Prostate gland (tissue), 2 donors: ENCODE measurements at regions not wholly inside any gene's neighbourhood (a gene's known extent, or its start where the extent isn't known, plus 50 kb on each side); places are given as distances from the start of the nearest gene placed in this dataset.

Experiments used
- DNase-seq: peaks from one replicate; pipeline ENCODE4 v3.0.0-alpha.2; 2019; ENCODE audit warnings: low spot score
- H3K27ac ChIP-seq, 2 donors: fragments of 200-600 bp; sonication (generic); 2 replicates each; pipeline ENCODE4 v1.5.1; 2017 to 2019
- H3K27me3 ChIP-seq: fragments of 200-600 bp; sonication (generic); replicated peaks from 2 replicates; pipeline ENCODE4 v1.5.1; 2019; ENCODE audit not compliant: insufficient read depth
- H3K36me3 ChIP-seq, 2 donors: fragments of 200-600 bp; sonication (generic); 1 replicate in 1 of 2; 2 replicates in 1 of 2; pipeline versions ENCODE4 v1.5.1 to v1.8.1; 2017 to 2019
- H3K4me1 ChIP-seq: fragments of 200-600 bp; sonication (generic); replicated peaks from 2 replicates; pipeline ENCODE4 v1.5.1; 2019
- H3K4me3 ChIP-seq, 2 donors: fragments of 200-600 bp; sonication (generic); 2 replicates each; pipeline ENCODE4 v1.5.1; 2017 to 2019
- H3K9me3 ChIP-seq: fragments of 200-600 bp; sonication (generic); 2 replicates; pipeline ENCODE4 v1.5.1; 2017
- CTCF ChIP-seq, 4 experiments: fragments of 200-600 bp in 2 of 4; fragments of 450-650 bp in 2 of 4; sonication (generic) in 2 of 4; IDR thresholded peaks; 1 replicate in 3 of 4; 2 replicates in 1 of 4; pipeline ENCODE4 v1.5.1; 2016 to 2019; ENCODE audit warnings: antibody characterized with exemption in 4 of 4, mild to moderate bottlenecking in 2 of 4, moderate library complexity in 2 of 4
- POLR2A ChIP-seq: fragments of 450-650 bp; IDR thresholded peaks from one replicate; pipeline ENCODE4 v1.6.1; 2016; ENCODE audit warnings: antibody characterized with exemption, mild to moderate bottlenecking
- POLR2AphosphoS5 ChIP-seq: sonication (generic); formaldehyde crosslinking; IDR thresholded peaks from one replicate; pipeline ENCODE4 v1.6.1; 2017; ENCODE audit warnings: antibody characterized with exemption
- WGBS: methylation state at CpG from one replicate; pipeline ENCODE4 v1.1.5; 2018; 5-methylcytosine and 5-hydroxymethylcytosine counted together
- intact Hi-C: fragments of 100-400 bp; cut with DNase I; formaldehyde crosslinking; loops from one replicate; pipeline ENCODE4 v1.14.2; 2022

GRCh38 chr20:11020712-11021111 lies 346.9 kb upstream of the JAG1 start:
- no peaks in the 10 kb centered on the region for H3K27me3 ChIP-seq
- WGBS: 73% methylated on average over 1 of the region's 1 CpG
- intact Hi-C loops: no loop called here
- DNase-seq: no peak
- TF ChIP-seq POLR2AphosphoS5: no peak
- TF ChIP-seq POLR2A: no peak
- TF ChIP-seq CTCF (IDR thresholded peaks at IDR 0.05): no peak
- H3K27ac ChIP-seq: no peak overlapping the region
- H3K4me1 ChIP-seq: no peaks in the 10 kb centered on the region
- no peaks in the 10 kb centered on the region for H3K9me3 ChIP-seq
- no peaks in the 10 kb centered on the region for H3K36me3 ChIP-seq
- no peak overlapping the region for H3K4me3 ChIP-seq

- Histone ChIP-seq H3K9me3 (no peaks in the 10 kb centered on the region), H3K27me3 (no peaks in the 10 kb centered on the region), H3K27ac (no peak overlapping the region), H3K4me1 (no peaks in the 10 kb centered on the region), H3K4me3 (no peak overlapping the region), H3K36me3 (no peaks in the 10 kb centered on the region)
- TF ChIP-seq POLR2A (no peak), POLR2AphosphoS5 (no peak), CTCF (IDR thresholded peaks at IDR 0.05) (no peak)
- WGBS: 85% methylated on average over 3 of the region's 3 CpGs
- intact Hi-C loops: no loop called here
- DNase-seq: no peak
Measured at GRCh38 chr20:11027224-11027623, 353.4 kb upstream of the JAG1 start.

DNA sequence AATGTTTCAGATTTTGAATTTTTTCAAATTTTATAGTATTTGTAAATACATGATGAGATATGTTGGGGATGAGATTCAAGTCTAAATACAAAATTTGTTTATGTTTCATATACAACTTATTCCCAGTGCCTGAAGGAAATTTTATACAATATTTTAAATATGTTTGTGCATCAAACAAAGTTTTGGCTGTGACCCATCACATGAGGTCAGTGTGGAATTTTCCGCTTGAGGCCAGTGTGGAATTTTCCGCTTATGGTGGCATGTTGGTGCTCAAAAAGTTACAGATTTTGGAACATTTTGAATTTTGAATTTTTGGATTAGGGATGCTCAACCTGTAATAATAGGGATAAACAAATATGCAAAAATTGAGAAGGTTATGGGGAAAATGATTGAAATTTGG lies 356.6 kb upstream of the JAG1 start:
- no peak for DNase-seq
- no peak overlapping the region for H3K4me3 ChIP-seq
- WGBS: 98% methylated on average over 2 of the region's 2 CpGs
- no peaks in the 10 kb centered on the region for H3K36me3 ChIP-seq
- H3K4me1 ChIP-seq: no peaks in the 10 kb centered on the region
- H3K27ac ChIP-seq: no peak overlapping the region
- intact Hi-C loops: no loop called here
- H3K9me3 ChIP-seq: no peaks in the 10 kb centered on the region
- TF ChIP-seq POLR2A: no peak
- no peak for TF ChIP-seq CTCF (IDR thresholded peaks at IDR 0.05)
- TF ChIP-seq POLR2AphosphoS5: no peak
- no peaks in the 10 kb centered on the region for H3K27me3 ChIP-seq

DNA sequence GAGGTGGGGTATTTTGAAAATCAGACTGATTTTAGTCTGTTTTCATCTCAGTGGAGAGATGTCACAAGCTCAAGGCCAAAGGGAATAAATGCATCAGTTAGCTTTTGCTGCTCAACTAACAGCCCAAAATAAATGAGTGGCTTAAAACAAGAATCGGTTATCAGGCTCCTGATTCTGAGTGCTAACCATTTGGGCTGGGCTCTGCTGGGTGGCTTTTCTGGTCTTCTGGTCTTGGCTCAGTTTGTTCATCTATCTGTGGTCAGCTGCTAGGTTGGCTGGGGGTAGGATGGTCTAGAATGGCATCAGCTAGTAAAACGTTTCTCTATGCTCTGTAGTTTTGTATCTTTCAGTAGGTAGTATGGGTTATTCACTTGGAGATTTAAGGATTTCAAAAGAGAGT lies 357.5 kb upstream of the JAG1 start:
- Histone ChIP-seq H3K4me1 (no peaks in the 10 kb centered on the region), H3K36me3 (no peaks in the 10 kb centered on the region), H3K27me3 (no peaks in the 10 kb centered on the region), H3K4me3 (no peak overlapping the region), H3K9me3 (no peaks in the 10 kb centered on the region), H3K27ac (no peak overlapping the region)
- TF ChIP-seq CTCF (IDR thresholded peaks at IDR 0.05): no peak
- TF ChIP-seq POLR2AphosphoS5: no peak
- no peak for TF ChIP-seq POLR2A
- intact Hi-C loops: no loop called here
- DNase-seq: no peak
- 91% methylated on average over 2 of the region's 2 CpGs for WGBS

- Histone ChIP-seq H3K4me3 (no peak overlapping the region), H3K27me3 (no peaks in the 10 kb centered on the region), H3K27ac (no peak overlapping the region), H3K4me1 (no peaks in the 10 kb centered on the region), H3K36me3 (no peaks in the 10 kb centered on the region), H3K9me3 (no peaks in the 10 kb centered on the region)
- no peak for DNase-seq
- intact Hi-C loops: no loop called here
- TF ChIP-seq POLR2A (no peak), POLR2AphosphoS5 (no peak), CTCF (IDR thresholded peaks at IDR 0.05) (no peak)
- WGBS: 77% methylated on average over 3 of the region's 3 CpGs
Measured at GRCh38 chr20:11032611-11033010, 358.8 kb upstream of the JAG1 start.
